IPS-NIHi7 (cell line): ENCODE measurements at regions not wholly inside any gene's neighbourhood (a gene's known extent, or its start where the extent isn't known, plus 50 kb on each side); places are given as distances from the start of the nearest gene placed in this dataset.

ENCODE experiments used
- DNase-seq: peaks from one replicate; pipeline ENCODE4 v3.0.0; 2012; ENCODE audit warnings: mixed read lengths; ENCODE audit errors: extremely low spot score

DNA sequence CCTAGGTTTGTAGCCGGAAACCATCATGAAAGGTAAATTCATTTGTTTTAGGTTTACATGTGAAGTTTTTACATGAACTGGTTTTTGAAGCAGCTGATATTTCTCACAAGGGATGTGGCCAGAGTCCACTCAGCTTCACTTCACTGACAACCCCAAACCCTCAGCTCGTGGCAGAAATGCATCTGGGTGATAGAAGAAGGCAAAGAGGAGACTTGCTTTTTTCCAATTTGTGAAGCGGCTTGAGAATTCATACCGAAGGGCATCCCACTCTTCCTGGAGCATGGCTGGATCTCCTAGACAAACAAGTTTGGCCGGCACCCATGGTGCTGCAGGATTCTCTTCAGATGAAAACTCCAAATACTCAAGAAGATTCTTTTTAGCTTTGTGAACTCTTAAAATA is 392.8 kb upstream of the CNR1 start:
- no peak for DNase-seq

DNA sequence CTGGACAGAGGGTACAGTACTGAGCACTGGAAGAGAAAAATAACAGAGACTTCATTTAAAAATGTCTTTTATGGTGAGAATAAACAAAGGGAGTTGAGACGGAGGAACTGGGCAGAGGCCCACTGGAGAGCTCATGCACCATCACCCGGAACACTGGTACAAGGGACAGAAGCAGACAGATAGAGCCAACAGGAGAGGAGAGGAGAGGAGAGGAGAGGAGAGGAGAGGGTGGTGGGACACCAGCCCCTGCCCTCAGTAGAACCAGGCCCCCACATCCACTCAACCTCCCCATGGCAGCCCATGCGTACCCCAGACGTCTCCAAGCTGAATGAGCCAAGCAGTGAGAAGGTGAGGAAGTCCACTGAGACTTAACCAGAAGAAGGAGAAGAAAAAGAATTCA is 390.5 kb upstream of the CNR1 start:
- DNase-seq, result no peak

DNA sequence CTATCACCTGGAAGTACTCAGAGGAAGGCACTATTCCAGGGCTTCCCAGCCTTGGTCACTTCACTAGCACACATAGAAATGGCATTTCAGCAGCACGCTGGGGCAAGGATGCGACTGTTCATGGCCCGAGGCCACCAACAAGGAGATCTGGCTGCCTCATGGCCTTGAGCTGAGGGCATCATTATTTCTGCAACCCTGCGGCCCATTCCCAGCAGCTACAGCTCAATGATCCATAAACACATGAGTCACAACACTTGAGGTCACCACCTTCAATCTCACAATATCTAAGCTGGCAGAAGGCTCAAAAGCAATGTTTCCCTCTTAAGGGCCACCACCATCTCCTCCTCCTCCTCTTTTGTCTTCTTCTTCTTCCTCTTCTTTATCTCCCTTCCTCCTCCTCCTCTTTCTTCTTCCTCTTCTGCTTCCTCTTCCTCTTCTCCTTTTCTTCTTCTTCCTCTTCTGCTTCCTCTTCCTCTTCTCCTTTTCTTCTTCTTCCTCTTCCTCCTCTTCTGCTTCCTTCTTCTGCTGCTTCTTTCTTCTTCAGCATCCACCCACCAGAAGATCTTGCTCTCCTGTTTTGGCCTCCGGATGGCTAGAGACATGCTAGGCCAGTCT is 382.9 kb upstream of the CNR1 start:
- DNase-seq, result no peak

DNA sequence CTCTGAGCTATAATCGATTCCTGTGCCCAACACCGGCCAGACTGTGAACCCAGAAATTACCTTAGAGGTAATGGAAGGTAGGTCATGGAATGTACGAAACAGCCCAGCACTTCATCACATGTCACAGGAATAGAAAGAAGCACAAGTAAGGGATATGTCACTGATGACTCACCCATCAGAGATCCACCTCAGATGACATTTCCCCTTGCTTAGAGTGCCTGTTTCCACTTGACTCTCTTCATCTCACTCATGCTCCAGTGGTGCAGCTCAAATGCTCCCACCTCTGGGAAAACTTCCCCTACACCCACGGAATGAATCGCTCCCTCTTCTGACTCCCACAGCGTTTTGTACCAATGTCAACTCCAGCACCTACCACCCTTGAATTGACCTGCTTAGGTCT is 381.6 kb upstream of the CNR1 start:
- DNase-seq, result no peak

DNA sequence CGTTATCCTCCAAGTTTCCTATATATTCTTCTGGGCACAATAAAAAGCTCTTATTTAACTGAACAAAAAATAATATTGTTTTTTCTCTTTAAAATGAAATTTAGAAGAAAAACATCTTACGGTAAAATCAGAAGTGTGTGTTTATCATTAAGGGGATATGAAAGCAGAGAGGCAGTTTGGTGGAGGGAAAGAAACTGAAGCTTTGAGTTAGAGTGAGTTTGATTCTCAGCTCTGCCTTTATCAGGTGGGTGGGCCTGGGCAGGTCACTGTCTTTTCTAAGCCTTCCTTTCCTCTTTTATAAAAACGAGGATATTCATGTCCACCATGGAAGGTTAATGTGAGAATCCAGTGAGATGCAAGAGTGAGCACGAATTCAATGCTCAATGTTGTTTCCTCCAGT is 379.8 kb upstream of the CNR1 start:
- DNase-seq, result no peak

DNA sequence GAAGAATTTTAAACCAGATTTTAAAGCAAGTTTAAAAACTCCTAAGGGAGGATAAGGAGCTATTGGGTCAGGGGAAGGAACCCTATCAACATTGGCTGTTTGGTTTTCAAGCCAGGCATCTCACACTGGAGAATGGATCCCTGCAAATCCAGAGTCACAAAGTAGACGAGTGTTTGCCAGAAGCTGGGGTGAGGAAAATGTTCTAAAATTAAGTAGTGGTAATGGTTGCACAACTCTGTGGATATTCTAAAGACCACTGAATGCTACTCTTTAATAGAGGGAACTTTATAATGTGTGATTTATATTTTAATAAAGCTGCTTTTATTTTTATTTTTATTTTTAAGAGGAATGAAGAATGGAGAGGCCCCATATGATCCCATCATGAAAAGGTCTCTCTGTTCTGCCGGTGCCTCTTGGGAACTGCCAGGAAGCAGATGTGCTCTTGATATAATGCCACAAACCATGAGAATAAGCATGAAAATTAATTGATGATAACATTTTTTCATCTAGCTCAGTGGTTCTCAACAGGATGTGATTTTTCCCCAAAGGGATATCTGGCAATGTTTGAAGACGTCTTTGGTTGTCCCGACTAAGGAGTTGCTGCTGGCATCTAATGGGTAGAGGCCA is 379.0 kb upstream of the CNR1 start:
- DNase-seq, result no peak

DNA sequence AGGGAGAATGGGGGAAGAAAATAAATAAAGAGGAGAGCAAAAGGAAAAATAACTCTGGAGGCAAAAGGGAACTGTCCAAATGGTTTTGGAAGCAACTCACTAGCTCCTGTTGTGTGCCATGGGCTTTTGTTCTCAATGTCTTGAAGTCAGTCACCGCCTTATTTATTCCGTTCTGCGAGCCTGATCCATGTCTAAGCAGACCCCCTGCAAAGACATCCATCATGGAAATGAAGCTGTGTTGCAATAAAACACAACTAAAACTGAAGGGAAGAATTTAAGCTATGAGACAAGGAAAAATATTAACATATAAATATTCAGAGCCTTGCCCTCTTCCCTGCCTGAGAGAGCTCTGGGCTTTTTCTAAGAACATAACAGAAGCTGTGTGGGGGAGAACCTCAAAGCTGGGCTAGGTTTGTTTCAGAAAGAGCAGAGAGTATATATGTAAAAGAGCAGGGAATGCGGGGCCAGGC is 373.2 kb upstream of the CNR1 start:
- peak; percentile 26 for DNase-seq

DNA sequence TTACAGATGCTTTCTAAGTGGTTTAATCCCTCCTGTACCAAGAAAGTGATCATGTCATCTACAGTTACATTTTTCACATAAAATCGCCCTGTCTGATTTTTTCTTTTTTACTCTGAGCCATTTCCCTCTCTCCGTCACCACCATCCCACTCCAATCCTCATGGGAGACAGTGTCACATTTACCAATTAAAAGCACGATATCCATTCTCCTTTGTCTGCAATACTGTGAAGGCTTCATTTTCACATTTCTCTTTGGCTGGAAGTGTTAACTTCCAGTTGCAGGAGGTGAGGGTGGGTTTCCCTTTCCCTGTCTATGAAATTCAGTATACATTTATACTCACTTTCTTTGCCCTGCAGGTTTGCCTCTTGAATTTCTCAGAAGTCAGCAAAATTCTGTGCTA is 372.7 kb upstream of the CNR1 start:
- no peak for DNase-seq

DNA sequence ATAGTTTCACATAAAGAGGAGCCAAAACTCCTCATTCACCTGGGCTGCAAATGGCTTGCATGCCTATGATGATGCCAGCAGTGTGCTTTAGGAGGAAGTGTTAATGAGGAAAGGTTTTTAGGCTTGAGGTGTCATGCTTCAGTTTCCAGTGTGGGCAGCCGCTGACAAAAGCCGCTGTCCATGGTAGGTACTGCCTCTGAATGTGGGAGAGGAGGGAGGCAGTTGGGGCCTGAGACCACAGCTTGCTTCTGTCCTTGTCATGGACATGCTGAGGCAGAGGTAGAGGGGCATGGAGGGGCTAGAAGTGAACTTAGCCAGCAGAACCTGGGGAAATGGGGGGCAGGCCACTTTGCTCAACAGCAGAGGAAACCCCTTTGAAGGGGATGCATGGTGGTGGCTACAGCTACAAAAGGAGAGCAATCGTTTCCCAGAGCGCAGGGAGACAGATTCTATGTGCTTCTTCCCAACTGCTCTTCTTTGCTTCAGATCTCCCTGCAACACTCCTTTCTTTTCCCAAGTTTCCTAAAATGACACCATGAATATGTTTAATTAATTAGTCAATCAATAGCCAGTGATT is 372.1 kb upstream of the CNR1 start:
- peak; percentile 88 for DNase-seq

DNA sequence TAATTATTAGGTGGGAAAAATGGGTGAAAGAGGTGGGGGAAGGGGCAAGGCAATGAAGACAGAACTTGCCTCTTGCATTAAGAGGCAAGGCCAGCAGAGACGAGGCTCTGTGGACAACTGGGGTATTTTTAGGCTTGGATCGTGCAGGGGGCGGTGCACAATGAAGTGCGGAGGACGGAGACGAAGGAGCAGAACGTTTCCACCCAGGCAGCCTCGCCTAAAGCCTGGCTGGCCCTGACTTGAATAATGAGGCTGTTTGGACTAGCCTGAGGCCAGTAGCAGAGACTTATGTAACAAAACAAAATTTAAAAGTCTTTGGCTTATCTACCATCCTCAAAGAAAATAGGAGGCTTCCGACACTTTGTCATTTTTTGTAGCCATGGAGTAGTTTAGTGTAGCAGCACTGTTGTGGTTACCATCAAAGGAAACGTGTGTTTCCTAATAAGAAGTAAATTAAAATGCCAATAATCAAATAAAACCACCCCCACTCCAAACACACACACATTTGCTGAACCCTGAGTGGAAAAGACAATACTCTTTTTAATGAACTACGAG is 370.0 kb upstream of the CNR1 start:
- DNase-seq, result no peak

DNA sequence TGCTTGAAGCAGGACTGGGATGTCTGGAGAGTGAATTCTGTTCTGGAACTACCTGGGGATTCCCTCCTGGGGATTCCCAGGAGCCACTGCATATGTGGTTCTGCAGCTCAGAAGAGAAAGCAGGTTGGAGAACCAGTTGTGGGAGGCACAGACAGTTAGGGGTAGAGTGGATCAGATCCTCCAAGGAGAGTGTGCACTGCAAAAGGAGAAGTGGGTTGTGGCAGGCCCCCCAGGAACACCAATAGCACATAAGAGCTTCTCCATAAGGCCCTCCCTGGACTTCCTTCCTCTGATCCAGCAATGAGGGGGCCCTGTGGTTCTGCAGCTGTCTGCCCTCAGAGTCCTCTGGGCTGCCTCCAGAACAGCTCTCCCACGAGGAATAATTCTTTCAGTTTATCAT is 369.2 kb upstream of the CNR1 start:
- DNase-seq, result no peak

DNA sequence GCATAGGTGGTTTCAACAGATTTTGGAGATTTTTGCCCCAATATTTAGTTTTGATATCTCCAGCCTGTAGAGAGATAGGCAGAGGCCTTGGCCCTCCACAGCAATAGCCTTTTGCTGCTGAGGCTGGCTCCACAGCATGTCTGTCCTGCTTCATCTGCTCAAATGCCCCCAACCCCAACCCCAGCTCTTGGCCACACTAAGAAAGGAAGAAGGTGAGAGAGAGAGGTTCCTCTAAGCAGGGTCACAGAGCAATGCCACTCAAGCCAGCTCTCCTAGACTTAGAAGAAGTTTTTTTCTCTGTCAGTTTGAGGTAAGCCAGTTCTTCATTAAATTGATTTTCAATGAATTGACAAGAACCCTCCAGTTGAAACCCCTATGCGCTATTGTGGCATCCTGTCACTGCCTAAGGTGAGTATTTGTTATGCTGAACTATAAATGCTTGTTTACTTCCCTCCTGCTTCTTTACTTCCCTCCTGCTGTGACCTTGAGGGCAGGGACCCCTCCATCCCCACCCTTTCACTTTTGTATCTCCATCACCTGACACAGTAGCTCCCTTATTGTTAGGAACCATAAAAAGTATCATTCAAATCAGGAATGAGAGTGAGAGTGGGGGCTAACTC is 366.2 kb upstream of the CNR1 start:
- DNase-seq, result no peak

DNA sequence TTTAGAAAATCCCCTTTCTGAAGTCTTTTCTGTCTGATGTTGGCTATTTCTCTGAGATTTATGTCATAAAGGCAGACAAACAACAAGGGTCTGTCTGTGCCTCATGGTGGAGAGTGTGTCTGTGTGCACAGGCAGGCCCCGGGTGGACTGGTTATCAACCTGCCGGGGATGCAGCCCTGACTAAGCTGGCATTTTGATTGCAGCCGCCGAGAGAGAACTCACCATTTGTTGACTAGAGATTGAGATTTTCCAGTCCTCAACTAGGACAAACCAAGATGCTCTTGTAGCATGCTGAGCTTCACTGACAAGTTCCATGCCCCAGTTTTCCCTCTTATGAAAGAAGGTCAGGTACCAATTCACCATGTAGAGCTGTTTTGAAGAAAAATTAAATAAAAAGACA is 363.6 kb upstream of the CNR1 start:
- no peak for DNase-seq

DNA sequence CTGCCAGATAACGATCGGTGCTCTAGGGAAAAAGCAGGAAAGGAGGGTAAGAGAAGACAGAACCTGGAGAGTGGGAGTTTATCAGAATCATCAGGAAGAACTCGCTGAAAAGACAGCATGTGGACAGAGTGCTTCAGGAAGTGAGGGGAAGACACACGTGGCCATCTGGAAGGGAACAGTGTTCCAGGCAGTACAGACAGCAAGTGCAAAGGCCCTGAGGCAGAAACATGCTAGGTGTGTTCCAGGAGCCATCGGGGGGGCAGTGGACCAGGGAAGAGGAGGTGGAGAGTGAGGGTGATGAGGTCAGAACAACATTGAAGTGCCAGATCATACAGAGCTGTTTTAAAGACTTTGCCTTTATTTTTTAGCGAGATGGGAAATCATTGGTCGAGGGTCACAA is 354.3 kb upstream of the CNR1 start:
- no peak for DNase-seq

DNA sequence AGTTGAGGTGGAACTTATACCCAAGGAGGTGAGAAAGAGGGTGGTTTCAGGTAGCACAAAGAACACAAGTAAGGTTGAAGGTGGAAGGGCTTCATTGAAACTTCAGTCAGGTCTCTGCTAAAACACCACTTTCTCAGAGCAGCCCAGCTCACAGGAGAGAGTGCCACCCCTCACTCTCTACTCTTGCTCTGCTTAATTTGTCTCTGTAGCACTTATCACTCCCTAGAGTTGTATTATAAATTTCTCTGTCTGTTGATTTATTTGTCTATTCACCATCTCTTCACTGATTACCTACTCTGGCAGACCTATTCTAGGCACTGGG is 353.8 kb upstream of the CNR1 start:
- no peak for DNase-seq

DNA sequence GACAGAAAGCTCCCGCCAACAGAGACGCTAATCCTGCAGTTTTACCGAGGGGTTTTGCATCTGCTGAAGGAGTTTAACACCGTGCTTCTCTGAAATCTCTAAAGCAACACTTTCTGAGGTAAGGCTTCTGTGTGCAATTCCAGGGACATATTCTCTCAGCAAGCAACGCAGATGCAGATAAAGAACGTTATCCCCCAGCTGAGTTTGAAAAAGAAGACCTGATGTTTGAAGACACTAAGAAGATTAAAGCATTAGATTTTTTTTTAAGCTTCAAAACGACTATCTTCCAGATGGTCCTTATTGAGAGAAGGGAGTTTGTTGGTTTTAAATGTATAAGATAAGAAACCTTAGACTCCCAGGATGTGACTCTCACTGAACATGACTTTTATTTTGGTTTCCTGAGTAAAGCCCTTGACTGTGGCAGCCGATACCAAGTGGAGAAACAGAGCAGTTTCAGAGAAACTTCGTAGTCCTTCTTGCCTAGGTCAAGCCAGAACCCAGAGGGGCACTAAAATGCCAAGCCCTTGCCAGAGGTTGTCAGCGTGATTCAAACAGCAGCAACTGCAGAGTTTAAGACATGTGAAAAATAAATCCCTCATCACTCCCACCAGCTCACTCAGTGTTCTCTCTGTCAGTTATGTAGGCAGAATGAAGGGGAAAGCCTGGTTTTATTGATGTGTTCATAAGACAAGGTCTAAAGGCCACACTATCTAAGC is 353.3 kb upstream of the CNR1 start:
- no peak for DNase-seq

DNA sequence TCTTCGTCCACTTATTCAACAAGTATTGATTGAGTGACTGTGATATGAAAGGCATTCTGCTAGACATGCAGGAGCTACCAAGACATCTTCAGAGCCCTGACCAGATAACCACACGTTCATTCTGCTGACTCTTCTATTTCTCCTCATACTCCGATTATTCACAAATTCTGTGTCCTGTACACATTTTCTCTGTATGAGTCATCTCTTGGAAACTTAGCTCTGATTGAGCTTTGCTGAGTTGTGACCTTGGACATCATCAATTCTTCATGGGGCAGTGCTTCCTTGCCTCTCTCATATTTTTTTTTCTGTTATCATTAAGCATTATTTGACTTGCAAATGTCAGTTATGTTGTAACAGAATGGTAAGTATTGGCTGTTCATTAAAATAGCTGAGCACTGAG is 351.6 kb upstream of the CNR1 start:
- no peak for DNase-seq

DNA sequence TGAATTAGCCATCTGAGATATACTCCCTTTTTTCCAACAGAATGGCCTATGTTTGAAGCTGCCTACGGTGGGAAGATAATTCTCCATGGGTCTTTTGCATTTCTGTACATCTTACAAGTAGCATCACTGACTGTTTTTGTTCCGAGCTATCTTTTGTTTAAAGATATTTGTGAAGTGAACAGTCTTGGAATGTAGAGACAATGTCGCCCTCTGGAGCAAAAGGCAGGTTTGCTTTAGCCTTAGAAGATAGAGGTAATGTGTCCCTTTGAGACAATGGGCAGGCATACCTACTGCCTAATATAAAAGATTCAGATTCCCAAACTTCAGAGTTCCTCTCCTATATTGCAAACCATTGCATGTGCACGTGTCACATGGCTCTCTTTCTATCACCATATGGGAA is 347.8 kb upstream of the CNR1 start:
- no peak for DNase-seq

DNA sequence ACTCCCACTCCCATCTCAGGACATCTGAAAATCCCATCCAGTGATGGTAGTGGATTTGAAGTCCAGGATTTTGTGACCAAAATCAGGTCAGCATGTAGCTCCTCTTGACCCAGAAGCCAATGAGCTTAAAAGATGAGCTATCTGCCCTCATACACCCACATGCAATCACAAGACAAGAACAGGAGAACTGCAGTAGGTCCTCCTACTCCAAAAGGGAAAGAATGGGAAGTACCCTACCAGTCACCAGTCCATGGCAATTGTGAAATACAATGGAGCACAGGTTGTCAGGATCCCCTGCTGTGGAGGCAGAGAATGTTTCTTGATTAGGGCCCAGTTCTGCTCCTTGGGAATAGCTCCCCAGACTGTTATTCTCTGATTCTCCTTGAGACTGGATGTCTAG is 347.3 kb upstream of the CNR1 start:
- no peak for DNase-seq

DNA sequence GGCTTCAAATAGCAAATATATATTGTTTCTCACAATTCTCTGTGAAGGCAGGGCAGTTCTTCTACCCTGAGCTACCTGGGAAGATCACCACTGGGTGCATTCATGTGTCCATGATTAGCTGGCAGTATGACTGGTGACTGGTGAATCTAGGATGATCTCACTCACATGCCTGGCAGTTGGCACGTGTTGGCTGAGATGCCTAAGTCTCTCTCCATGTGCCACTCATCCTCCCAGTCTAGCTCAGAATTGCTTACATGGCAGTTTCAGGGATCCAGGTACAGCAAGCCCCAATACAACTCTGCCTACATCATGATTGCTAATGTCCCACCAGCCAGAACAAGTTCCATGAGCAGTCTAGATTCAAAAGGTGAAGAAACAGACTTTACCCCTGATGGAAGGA is 346.8 kb upstream of the CNR1 start:
- DNase-seq, result no peak

DNA sequence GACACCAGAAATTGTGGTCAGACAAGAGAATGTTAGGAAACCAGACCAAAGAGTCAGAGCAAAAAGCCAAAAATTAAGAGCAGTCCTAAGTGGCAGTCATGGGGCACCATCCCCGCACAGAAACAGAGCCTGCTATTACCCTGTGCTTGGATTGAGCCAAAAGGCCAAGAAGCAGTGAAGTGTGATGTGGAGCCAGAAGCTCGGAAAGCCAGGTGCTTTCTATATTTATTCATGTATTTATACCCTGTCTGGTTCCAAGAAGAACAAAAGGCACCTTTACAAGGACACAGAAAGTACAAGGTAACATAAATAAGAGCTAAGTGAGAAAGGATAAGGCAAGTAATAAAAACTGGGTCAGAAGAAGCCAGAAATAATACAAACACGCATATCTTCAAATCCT is 336.2 kb upstream of the CNR1 start:
- no peak for DNase-seq
